ENCODE measurements at regions not wholly inside any gene's neighbourhood (a gene's known extent, or its start where the extent isn't known, plus 50 kb on each side); places are given as distances from the start of the nearest gene placed in this dataset.
"Not testable (repeated sequence)": the region's sequence is repeated elsewhere in the genome, so short reads cannot be mapped to it uniquely, and the experiment has no call there.

DNA sequence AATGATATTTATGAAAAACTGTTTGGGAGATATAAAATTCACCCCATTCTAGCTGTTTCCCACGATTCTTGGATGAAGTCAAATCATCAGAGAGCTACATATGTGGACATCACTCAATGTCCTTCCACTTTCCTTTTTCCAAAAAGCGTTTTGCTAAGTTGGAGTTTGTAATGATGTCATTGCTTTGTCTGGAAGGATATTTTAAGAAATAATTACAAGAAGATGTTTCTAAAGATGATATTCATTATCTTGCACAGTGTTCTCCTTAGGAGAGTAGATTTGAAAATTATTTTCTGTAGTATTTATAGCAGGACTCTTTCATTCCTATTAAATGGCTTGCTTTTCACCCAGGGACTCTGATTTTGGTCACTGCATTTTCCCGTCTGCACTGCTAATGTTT lies 851.2 kb downstream of the EFNB2 start:
- no peak for DNase-seq (ENCODE audit: low read depth)

DNA sequence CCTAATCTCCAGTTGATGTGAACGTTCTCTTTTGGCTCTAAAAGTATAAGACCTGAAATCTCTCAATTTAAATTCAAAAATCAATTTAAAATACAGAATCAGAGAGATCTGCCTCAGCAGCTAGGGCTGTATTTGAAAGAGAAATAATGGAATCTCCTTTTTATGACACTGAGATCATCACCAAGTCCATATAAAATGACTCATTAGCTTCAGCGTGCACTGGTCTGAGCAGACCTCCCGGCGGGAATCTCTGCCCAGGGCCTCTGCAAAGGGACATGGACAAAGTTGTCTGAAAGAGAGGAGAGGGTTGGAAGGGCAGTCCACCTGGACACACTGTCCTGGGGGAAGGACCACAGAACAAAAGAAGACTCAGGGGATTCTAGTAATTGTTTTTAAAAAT lies 855.6 kb downstream of the EFNB2 start:
- no peak for DNase-seq (ENCODE audit: low read depth)

DNA sequence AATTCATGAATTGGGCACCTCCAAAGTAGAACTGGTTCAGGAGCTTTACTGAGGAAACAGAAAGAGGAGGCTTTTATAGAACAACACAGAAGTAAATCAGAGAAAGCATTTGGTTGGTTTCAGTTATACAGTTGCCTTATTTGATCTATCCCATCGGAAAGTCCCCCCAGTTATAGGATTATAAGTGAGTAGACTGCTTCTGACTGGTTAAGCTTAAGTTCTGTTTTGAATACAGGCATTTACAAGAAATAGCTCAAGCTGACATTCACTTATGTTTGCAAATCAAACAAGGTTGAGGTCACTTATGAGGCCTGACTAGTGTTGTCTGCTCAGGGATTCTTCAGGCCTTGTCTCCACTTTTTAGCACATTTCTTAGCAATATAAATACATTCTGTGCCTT lies 857.4 kb downstream of the EFNB2 start:
- DNase-seq (ENCODE audit: low read depth): no peak

DNA sequence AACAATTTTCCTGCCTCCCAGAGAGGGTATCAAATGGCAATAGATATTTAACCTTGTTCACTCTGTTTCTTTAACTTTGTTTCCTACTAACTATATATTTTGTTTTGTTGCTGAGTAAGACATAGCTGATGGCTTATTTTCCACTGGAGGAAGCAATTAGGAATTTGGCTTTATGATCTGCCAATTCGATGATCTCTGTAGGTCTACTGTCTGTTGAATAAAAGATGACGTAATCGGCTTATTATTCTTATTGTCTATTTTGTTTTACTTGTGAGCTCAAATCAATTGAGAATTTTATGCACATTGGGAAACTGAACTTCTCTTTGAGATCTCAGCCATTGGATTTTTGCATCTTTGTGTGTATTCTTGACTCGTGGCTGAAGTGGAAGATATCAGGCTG lies 862.6 kb downstream of the EFNB2 start:
- no peak for DNase-seq (ENCODE audit: low read depth)

DNA sequence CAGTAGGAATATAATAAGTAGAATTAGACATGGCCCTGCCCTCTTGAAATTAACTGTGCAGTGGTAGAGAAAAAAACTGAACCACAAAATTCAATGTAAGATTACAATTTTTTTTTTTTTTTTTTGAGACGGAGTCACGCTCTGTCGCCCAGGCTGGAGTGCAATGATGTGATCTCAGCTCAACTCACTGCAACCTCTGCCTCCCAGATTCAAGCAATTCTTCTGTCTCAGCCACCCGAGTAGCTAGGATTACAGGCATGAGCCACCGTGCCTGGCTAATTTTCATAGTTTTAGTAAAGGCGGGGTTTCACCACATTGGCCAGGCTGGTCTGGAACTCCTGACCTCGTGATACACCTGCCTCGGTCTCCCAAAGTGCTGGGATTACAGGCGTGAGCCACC lies 864.3 kb downstream of the EFNB2 start:
- not testable (repeated sequence) for DNase-seq (ENCODE audit: low read depth)

DNA sequence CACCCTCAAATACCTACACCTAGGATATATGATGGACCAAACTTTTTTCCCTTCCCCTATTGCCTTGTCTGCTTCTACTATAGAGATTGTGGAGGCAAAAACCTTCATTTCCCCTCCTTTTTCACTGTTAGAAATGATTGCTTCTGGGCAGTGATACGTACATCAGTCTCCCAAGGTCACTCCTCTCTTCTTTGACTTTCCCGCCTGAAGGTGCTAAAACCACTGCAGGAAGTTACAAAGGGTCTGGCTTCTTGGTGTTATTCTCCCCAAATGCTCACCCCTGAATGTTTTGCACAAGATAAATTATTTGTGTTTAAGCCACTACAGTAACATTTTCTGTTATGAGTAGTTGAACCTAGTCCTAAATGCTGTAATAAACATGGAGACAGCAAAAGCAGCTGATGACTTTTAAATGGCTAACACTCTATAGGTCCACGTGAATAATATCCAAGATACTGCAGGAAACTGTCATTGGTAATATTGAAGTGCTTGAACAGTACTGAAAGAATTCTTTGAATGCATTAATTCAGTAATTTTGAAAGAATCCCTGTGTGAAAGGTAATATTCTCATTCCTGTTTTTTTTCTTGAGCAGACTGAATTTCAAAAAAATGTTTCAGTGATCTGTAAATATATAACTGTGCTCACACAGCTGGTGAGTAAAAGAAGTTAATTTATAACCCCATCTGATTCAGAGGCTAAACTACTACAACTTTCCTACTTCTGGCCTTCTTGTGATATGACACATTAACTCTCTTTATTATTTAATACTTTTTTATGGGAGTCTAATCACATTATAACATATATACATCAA lies 865.1 kb downstream of the EFNB2 start:
- DNase-seq (ENCODE audit: low read depth): no peak

DNA sequence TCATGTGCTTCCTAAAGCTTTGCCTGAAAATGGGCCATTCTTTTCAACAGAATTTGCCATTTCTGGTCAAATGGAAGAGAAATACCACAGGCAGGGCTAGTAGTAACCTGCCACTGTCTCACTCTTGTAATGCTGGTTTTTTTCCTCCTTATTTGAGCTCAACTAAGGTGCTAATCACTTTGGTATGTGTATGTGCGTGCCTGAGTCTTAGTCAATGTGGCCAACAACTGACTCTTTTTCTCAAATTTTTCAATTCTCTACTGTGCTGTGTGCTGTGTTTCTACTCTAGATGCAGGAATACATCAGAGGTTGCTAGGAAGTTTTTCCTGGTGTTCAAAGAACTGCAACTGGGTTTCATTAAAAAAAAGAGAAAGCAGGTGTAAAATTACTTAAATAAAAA lies 870.2 kb downstream of the EFNB2 start:
- DNase-seq (ENCODE audit: low read depth): no peak

DNA sequence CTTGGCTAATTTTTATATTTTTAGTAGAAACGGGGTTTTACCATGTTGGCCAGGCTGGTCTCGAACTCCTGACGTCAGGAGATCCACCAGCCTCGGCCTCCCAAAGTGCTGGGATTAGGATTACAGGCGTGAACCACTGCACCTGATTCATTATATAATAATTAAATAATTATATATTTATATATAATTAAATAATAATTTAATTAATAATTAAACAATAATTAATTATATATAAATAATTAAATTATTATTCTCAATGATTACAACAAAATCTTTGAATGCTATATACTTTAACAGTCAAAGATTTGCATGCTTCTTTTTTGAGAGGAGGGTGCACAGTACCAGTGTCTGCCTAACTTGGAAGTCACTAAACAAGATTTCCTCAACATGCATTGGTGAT lies 872.3 kb downstream of the EFNB2 start:
- DNase-seq (ENCODE audit: low read depth): no peak

DNA sequence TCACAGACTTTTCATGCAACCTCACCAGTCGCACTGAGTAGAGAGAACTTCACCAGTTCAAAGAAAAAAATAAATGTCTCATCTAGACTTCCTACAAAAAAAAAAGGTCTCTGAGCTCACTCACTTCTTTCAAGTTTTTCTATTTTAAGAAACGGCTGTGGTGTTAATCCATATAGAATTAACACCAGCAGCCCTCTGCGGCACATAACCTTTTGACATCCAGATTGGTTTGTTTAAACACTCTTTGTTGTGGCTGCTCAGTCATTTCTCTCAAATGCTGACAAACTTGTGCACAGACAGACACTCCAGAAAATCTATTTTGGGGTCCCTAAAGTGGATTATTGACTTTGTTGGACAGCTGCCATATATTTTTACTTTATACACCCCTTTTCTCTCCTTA lies 874.9 kb downstream of the EFNB2 start:
- no peak for DNase-seq (ENCODE audit: low read depth)

DNA sequence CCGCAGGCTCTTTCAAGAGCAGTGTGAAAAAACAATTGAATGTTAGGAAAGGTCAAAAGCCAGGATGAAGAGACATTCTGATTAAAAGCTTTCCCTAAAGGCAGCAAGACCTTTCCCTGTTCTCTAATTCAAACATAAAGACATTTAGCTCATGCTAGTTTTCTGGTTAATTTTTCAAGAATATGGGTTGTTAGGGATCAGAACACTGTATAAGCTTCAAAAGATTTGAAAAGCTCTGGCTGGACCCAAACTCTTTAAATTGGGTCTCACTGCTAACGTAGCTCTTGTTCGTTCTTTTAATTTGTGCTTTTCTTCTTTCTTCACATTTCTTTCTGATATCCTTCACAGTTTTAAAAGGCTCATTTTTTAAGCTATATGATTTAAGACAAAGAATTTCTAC lies 877.0 kb downstream of the EFNB2 start:
- DNase-seq (ENCODE audit: low read depth): no peak

DNA sequence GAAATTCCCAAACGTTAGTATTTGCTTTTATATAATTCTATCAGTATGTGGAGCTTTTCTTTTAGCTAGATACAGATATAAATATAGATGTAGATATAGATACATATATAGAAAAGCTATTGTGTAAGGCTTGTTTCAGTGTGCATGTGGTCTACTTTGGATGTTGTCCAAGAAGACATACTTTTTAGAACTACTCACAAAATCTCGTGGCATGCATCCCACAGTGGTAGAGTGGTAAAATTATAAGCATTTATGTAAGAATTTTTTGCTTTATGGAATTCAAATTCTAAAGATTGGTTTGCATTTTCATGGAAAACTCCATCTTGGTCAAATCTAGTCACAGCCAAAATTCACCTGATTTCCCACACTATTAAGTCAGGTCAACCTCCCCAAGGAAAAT lies 880.4 kb downstream of the EFNB2 start:
- no peak for DNase-seq (ENCODE audit: low read depth)

DNA sequence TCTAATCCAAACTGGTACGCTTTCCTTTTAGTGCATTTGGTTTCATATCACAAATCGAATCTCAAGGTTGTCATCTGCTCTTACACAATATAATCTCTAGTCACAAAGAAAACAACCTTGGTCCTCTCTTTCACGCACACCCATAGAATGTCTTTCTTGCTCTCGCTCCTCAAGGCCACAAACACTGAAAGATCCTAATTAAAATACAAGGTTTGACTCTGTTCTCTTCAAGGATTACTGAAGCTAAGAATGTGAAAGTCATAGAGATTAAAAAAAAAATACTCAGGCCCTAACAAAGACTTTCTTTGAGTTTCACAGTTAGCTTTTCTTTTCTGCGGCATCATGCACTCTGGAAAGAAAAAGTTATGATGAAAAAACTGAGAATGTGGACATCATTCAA lies 891.5 kb downstream of the EFNB2 start:
- DNase-seq (ENCODE audit: low read depth): no peak

DNA sequence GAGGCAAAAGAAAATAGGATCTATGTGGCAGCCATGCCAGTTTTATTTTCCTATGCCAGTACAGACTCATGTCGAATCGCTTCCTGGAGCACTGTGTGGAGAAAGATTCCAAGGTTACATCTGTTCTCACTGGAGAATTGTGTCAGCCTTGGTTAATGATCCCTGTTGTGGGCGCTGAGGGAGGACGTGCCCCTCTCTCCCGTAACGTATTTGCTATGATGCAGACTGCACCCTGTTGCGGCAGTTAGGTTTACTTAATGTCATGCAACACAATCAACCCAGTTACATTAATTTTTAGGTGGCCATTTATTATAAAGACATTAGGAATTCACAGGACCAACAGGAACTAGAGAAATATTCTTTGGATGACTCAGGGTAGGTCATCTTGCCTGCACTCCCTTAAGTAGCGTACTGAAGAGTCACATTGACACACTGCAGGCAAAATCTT lies 892.9 kb downstream of the EFNB2 start:
- DNase-seq (ENCODE audit: low read depth): no peak

DNA sequence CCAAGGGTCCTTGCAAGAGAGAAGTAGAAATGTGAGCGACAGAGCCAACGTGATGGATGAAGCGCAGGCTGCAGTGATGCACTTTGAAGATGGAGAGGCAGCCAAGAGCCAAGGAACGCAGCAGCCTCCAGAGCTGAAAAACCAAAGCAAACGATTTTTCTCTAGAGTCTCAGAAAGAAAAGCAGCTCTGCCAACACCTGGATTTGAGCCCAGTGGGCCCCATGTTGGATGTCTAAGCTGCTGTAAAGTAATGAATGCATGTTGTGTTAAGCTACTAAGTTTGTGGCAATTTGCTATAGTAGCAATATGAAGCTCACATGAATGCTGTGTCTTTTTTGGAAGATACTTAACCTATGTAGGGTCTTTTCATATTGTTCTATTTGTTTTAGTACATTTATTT lies 894.3 kb downstream of the EFNB2 start:
- DNase-seq (ENCODE audit: low read depth): no peak

DNA sequence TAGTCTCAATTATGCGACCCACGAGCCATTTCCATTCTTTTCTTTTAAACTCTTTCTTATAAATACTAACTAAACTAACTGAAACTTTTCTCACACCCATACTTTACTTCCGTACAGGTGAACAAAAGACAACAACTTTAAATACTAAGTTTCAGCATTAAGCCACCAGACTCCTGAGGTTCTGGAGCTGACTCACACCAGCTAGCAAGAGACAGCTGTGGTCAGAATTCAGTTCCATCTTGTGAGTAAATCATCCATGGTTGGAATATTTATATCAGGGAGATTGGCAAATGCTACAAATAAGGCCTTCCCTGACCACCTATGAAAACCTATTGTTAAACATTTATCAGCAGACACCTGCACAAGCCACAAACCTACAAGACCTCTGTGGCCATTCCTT lies 897.0 kb downstream of the EFNB2 start:
- no peak for DNase-seq (ENCODE audit: low read depth)

DNA sequence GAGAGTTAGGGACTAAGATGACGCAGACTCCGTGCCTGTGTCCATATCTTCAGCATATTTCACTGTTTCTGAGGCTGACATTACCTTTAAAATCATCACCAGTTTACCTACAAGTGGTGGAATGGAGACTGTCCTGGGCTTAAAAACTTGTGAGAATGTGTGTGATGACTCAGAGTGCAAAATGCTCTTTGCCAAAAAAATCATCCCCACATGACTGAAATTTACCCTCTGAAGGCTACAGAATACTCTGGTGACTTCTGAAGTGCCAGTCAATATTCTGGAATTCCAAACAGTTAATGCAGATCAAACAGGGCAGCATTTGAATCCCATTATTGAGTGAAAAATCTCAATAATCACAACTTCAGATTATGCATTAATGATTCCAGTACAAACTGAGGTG lies 901.4 kb downstream of the EFNB2 start:
- DNase-seq (ENCODE audit: low read depth): no peak

DNA sequence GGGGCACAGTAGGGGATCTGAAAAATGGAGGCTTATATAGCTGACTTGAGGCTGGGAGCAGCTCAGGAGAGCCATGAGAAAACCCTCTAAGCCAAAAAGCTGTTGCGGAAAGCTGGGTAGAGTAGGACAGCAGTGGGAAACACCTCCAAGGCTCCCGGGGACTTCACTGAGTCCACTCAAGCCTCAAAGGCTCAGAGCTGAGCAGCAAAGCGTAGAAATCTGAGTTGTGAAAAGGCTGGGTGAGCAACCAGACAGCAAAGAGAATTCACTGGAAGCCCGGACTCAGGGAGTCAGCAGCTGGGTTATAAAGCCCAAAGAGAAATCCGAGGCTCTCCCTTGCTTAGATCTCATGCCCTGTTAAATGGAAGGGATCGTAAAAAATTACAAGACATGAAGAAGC lies 905.0 kb downstream of the EFNB2 start:
- no peak for DNase-seq (ENCODE audit: low read depth)

DNA sequence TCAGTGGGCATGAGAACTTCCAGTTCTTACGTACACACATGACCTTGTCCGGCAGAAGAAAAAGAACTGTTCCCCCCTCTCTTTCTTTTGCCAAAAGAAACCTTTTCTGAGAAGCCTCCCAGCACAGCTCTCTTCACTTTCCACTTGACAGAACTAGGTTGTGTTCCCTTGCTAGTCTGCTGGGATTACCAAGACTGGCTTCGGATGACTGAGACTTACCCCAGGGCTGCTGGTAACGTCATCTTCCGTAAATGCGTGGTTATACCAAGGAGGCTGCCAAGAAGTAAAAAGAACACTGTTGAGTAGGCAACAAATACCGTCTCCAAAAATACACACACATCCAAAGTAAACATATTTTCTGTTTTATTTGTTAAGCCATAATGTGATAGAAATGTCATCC lies 908.2 kb downstream of the EFNB2 start:
- DNase-seq (ENCODE audit: low read depth): no peak

DNA sequence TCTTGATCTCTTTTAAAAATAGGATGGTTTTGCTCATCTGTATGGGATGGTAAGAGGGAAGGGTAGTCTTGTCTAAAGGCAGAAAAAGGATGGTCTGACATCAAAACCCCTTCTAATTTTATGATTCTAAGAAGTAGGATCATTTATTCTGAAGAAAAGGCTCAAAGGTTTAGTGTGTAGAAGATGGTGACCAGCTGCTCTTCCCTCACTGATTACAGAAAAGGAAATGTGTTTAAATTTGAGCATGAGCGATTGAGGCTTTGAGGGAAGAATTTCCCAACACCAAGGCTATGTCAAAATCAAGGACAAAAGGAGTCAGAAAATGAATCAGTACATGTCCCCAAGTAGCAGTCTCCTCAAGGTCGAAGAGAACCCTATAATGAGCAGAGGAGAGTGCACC lies 909.8 kb downstream of the EFNB2 start:
- DNase-seq (ENCODE audit: low read depth): no peak

DNA sequence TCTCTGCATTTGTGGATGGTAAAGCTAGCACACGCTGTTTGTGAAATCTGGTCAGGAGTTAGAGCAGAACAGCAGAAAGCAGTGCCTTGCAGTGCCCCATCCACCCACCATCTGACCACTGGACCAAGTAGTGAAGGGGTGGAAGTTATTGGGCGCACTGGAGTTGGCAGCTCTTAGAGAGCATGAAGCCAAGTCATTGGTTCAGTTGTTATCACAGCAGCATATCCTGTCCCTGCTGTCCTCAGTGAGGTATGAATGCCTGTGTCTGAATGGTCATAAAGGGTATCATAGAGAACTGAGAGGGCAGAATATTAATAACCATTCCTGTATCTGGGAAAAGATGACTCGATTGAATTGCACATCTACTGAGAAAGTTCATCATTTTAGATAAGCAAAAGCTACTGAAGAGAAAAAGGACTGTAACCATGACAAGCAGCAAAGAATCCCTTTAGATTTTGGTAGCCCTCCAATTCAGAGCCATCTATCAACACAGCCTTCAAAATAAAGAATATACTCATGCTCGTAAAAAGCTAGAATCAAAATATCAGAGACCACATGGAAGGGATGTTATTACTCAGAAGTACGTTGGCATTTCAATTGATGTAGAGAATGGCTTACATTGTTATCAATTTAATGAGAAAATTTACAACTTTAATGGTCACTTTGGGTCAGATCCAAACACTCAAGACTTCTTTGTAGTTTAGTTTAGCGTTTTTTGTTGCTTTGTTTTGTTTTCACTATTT lies 919.0 kb downstream of the EFNB2 start:
- DNase-seq (ENCODE audit: low read depth): no peak

DNA sequence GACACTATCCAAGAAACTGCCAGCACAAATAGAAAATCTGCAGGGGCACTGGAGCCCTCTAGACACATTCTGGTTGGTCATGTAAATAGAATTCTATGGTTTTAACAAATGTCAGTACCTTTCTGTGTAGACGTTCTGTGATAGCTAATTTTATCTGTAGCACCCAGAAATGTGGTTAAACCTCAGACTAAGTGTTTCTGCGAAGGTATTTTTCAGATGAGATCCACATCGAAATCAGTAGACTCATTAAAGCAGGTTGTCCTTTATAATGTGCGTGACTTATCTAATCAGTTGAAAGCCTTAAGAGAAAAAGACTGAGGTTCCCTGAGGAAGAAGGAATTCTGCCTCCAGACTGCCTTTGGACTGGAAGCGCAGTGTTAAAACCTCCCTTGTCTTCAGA lies 922.9 kb downstream of the EFNB2 start:
- DNase-seq (ENCODE audit: low read depth): no peak

DNA sequence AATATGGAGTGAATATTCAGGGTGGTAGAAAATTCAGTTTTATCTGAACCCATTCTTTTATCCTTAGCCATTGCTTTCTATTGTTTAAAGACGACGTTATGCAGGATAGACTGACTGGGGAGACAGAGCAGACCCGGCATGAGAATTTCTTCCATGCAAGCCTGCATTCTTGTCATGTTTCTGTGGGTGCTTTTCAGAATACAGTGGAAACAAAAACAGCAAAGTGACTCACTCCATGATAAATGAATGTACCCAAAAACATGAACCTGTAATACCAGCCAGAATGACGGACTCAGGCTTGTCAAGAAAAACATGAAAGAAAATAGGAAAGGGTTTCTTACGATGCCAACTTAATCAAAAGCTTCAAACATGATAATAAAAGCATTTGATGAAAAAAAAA lies 924.0 kb downstream of the EFNB2 start:
- no peak for DNase-seq (ENCODE audit: low read depth)

DNA sequence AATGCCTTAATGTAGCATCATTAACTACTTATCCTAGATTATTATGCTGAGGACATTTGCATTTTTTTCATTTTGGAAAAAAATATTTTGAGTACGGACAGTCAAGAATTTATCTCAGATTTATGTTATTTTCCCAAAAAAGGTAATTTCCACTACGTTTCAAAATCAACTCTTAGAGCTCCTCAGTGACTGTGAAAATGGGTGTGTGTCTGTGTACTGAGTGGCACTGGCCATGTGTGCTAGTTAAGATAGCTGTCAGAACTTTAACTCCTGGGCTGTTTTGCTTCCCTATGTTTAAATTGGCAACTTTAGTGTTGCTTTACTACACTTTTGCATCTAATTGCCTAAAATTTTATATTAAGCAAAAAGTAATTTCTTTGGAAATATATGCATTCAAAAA lies 927.4 kb downstream of the EFNB2 start:
- no peak for DNase-seq (ENCODE audit: low read depth)

DNA sequence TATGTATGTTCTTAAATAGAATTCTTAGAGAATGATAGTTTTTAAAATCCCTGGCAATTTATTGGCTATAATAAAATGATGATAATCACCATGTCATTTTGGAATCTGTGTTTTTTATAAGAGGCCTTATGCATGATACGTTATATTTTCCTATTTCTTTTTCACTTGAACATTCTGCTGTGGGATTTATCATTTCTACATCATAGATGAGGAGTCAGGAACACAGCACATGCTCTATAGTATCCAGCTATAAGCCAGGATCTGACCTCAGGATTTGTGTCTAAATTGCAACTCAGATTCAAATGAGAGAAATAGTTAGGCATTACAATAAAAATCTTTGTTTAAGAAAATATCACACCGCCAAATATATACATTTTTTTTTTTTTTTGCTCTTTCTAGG lies 928.0 kb downstream of the EFNB2 start:
- DNase-seq (ENCODE audit: low read depth): no peak

Data from stimulated activated CD8-positive, alpha-beta memory T cell treated with anti-CD3 and anti-CD28 coated beads, Interleukin-7, amount 100 ng/mL, for 24 hours (primary cell).